ENCODE measurements at regions not wholly inside any gene's neighbourhood (a gene's known extent, or its start where the extent isn't known, plus 50 kb on each side); places are given as distances from the start of the nearest gene placed in this dataset.

GRCh38 chr20:22914291-22914690 is 120.8 kb upstream of the SSTR4 start:
- H3K27ac ChIP-seq = no peak overlapping the region
- no peaks in the 10 kb centered on the region for H3K9me3 ChIP-seq
- ATAC-seq (no peak), FAIRE-seq (no peak), DNase-seq (ENCODE audit: low read depth in 1 of 2, low spot score in 1 of 2) (no peak)
- H3K4me1 ChIP-seq = 0 out of 3 replicates have a peak, but pooled peaks cover 8% of the 10 kb centered on the region
- H3K4me2 ChIP-seq = no peak overlapping the region
- ChIA-PET CTCF (interaction anchor here (1.0 to 1.3 kb wide), 2 partner anchors 9 to 426 kb away, joined by 3 to 4 read pairs; no protein-coding TSS in a partner anchor), POLR2A (no interaction called here)
- no peak overlapping the region for H3K4me3 ChIP-seq
- 44% methylated on average over 2 of the region's 2 CpGs for WGBS (ENCODE audit: missing lambda C conversion rate)
- TF ChIP-seq HOXA7 (CRISPR knock-in tag; IDR thresholded peaks at IDR 0.05) (no peak), ZSCAN20 (CRISPR knock-in tag; IDR thresholded peaks at IDR 0.05) (no peak)

GRCh38 chr20:22915512-22915911 is 119.6 kb upstream of the SSTR4 start:
- 64% methylated on average over 2 of the region's 2 CpGs for WGBS (ENCODE audit: missing lambda C conversion rate)
- Histone ChIP-seq H3K27ac (no peak overlapping the region), H3K4me3 (no peak overlapping the region), H3K9me3 (no peaks in the 10 kb centered on the region), H3K4me2 (no peak overlapping the region), H3K4me1 (0 out of 3 replicates have a peak, but pooled peaks cover 8% of the 10 kb centered on the region)
- TF ChIP-seq CBX8 (IDR thresholded peaks at IDR 0.05) = 0 out of 2 replicates have a peak, but pooled peaks have one; percentile 69
- TF ChIP-seq TFCP2L1 (CRISPR knock-in tag; IDR thresholded peaks at IDR 0.05) = no peak
- TF ChIP-seq USF2 (IDR thresholded peaks at IDR 0.05) = no peak
- TF ChIP-seq RNF2 (IDR thresholded peaks at IDR 0.05; ENCODE audit: borderline replicate concordance, low read depth) = peak; percentile 92
- no peak for TF ChIP-seq REST (IDR thresholded peaks at IDR 0.05)
- TF ChIP-seq ELK1 (IDR thresholded peaks at IDR 0.05; ENCODE audit: low read depth, low read length) = no peak
- TF ChIP-seq RFX5 (IDR thresholded peaks at IDR 0.05) = no peak
- TF ChIP-seq MAFK (IDR thresholded peaks at IDR 0.05; ENCODE audit: partially characterized antibody) = no peak
- POLR2A ChIA-PET = no interaction called here
- DNase-seq (ENCODE audit: low read depth in 1 of 2, low spot score in 1 of 2) (no peak), FAIRE-seq (no peak), ATAC-seq (no peak)
- CTCF ChIA-PET = interaction anchor here (1.0 to 1.3 kb wide), 3 partner anchors 17 to 425 kb away, joined by 3 to 4 read pairs (median 4); no protein-coding TSS in a partner anchor

- peak overlapping the region in 1 of 2 experiments; percentile 49; a peak in 3 of 6 replicates for H3K27ac ChIP-seq
- TF ChIP-seq BCL3 (IDR thresholded peaks at IDR 0.05) (no peak), PHF8 (IDR thresholded peaks at IDR 0.05; ENCODE audit: borderline replicate concordance, low read depth) (no peak), POLR2A (IDR thresholded peaks at IDR 0.05; ENCODE audit: low read length) (no peak), CBX2 (IDR thresholded peaks at IDR 0.05; ENCODE audit: borderline replicate concordance, low read depth) (no peak), MYC (IDR thresholded peaks at IDR 0.05; ENCODE audit: borderline replicate concordance, low read length) (no peak)
- no peak for ATAC-seq
- no peak for FAIRE-seq
- WGBS (ENCODE audit: missing lambda C conversion rate) = 76% methylated on average over 12 of the region's 12 CpGs
- no peak for DNase-seq (ENCODE audit: low read depth in 1 of 2, low spot score in 1 of 2)
- no peak overlapping the region for H3K4me2 ChIP-seq
- H3K4me3 ChIP-seq = no peak overlapping the region
- H3K9me3 ChIP-seq = no peaks in the 10 kb centered on the region
- peaks cover 11% of the 10 kb centered on the region for H3K4me1 ChIP-seq
- ChIA-PET POLR2A (no interaction called here), CTCF (interaction anchor here (0.8 to 1.4 kb wide), 7 partner anchors 8 to 225 kb away, joined by 3 to 6 read pairs (median 3); no protein-coding TSS in a partner anchor)
Observed at GRCh38 chr20:22916021-22916842, 118.9 kb upstream of the SSTR4 start.
